ACC112 (cell line): ENCODE measurements at regions not wholly inside any gene's neighbourhood (a gene's known extent, or its start where the extent isn't known, plus 50 kb on each side); places are given as distances from the start of the nearest gene placed in this dataset.
"Not testable (repeated sequence)": the region's sequence is repeated elsewhere in the genome, so short reads cannot be mapped to it uniquely, and the experiment has no call there.

Source experiments
- H2AFZ ChIP-seq: fragments of 200-600 bp; sonication (generic); one replicate; pipeline ENCODE4 v1.6.0; 2017; ENCODE audit warnings: antibody characterized with exemption, low read length; ENCODE audit not compliant: unreplicated experiment
- H3K27ac ChIP-seq: fragments of 200-600 bp; sonication (generic); 2 replicates; pipeline ENCODE4 v1.5.1; 2014; ENCODE audit warnings: low read depth, mild to moderate bottlenecking, antibody characterized with exemption, low read length, moderate library complexity
- H3K27me3 ChIP-seq: fragments of 200-600 bp; sonication (generic); 2 replicates; pipeline ENCODE4 v1.6.1; 2014; ENCODE audit warnings: mild to moderate bottlenecking, antibody characterized with exemption, low read length, moderate library complexity, mixed read lengths; ENCODE audit not compliant: insufficient read depth
- H3K36me3 ChIP-seq: fragments of 200-600 bp; sonication (generic); 2 replicates; pipeline ENCODE4 v1.6.1; 2016; ENCODE audit warnings: mild to moderate bottlenecking, antibody characterized with exemption, low read length, moderate library complexity, mixed read lengths; ENCODE audit not compliant: insufficient read depth
- H3K4me1 ChIP-seq: fragments of 200-600 bp; sonication (generic); one replicate; pipeline ENCODE4 v1.6.1; 2016; ENCODE audit warnings: low read length, mixed read lengths; ENCODE audit not compliant: insufficient read depth, unreplicated experiment, control insufficient read depth
- H3K4me3 ChIP-seq: fragments of 200-600 bp; sonication (generic); 2 replicates; pipeline ENCODE4 v1.5.1; 2014; ENCODE audit warnings: mild to moderate bottlenecking, low read depth, low read length
- H3K79me2 ChIP-seq: fragments of 200-600 bp; sonication (generic); one replicate; pipeline ENCODE4 v1.6.0; 2016; ENCODE audit warnings: low read length; ENCODE audit not compliant: control insufficient read depth, unreplicated experiment, insufficient read depth

- Histone ChIP-seq H3K36me3 (0 out of 2 replicates have a peak, but pooled peaks cover 3% of the 10 kb centered on the region), H3K4me1 (no peaks in the 10 kb centered on the region), H3K4me3 (no peak overlapping the region), H3K27me3 (peaks cover 5% of the 10 kb centered on the region; the same call in 1 of the 2 replicates), H2AFZ (no peak overlapping the region), H3K27ac (no peak overlapping the region), H3K79me2 (no peaks in the 10 kb centered on the region)
Observed at GRCh38 chr10:3380406-3381050, 207.9 kb upstream of the PITRM1 start.

GRCh38 chr10:3376631-3377030 lies 204.0 kb upstream of the PITRM1 start:
- Histone ChIP-seq H3K4me3 (no peak overlapping the region), H2AFZ (no peak overlapping the region), H3K79me2 (no peaks in the 10 kb centered on the region), H3K27ac (no peak overlapping the region), H3K27me3 (peaks cover 5% of the 10 kb centered on the region), H3K4me1 (no peaks in the 10 kb centered on the region), H3K36me3 (no peaks in the 10 kb centered on the region)

GRCh38 chr10:3375505-3375904 lies 202.9 kb upstream of the PITRM1 start:
- H3K27ac ChIP-seq, result no peak overlapping the region
- no peaks in the 10 kb centered on the region for H3K4me1 ChIP-seq
- no peak overlapping the region for H2AFZ ChIP-seq
- peaks cover 5% of the 10 kb centered on the region for H3K27me3 ChIP-seq
- H3K36me3 ChIP-seq, result no peaks in the 10 kb centered on the region
- H3K4me3 ChIP-seq, result no peak overlapping the region
- H3K79me2 ChIP-seq, result no peaks in the 10 kb centered on the region

- H3K79me2 ChIP-seq, result no peaks in the 10 kb centered on the region
- peaks cover 5% of the 10 kb centered on the region for H3K27me3 ChIP-seq
- no peak overlapping the region for H3K4me3 ChIP-seq
- no peak overlapping the region for H3K27ac ChIP-seq
- H3K4me1 ChIP-seq, result no peaks in the 10 kb centered on the region
- H2AFZ ChIP-seq, result no peak overlapping the region
- H3K36me3 ChIP-seq, result no peaks in the 10 kb centered on the region
Observed at GRCh38 chr10:3374914-3375313, 202.3 kb upstream of the PITRM1 start.

- not testable (repeated sequence) for H3K36me3 ChIP-seq, H3K4me1 ChIP-seq, H3K27ac ChIP-seq
Observed at GRCh38 chr10:3373374-3374027, 200.9 kb upstream of the PITRM1 start.

GRCh38 chr10:3372281-3372680 lies 199.7 kb upstream of the PITRM1 start:
- no peak overlapping the region for H3K4me3 ChIP-seq

More at GRCh38 chr10:3373374-3374027, 200.9 kb upstream of the PITRM1 start:
- H3K79me2 ChIP-seq, H2AFZ ChIP-seq, H3K4me3 ChIP-seq, H3K27me3 ChIP-seq: not testable (repeated sequence)

GRCh38 chr10:3371624-3372023 lies 199.0 kb upstream of the PITRM1 start:
- H3K4me3 ChIP-seq, result not testable (repeated sequence)

More at GRCh38 chr10:3372281-3372680, 199.7 kb upstream of the PITRM1 start:
- Histone ChIP-seq H3K36me3 (no peaks in the 10 kb centered on the region), H3K27ac (no peak overlapping the region), H3K79me2 (no peaks in the 10 kb centered on the region), H3K27me3 (peaks cover 5% of the 10 kb centered on the region; the same call in 1 of the 2 replicates), H2AFZ (no peak overlapping the region), H3K4me1 (no peaks in the 10 kb centered on the region)

GRCh38 chr10:3366735-3367405 lies 194.3 kb upstream of the PITRM1 start:
- H2AFZ ChIP-seq, result no peak overlapping the region

More at GRCh38 chr10:3371624-3372023, 199.0 kb upstream of the PITRM1 start:
- H3K36me3 ChIP-seq, H2AFZ ChIP-seq, H3K4me1 ChIP-seq, H3K79me2 ChIP-seq, H3K27me3 ChIP-seq, H3K27ac ChIP-seq: not testable (repeated sequence)

GRCh38 chr10:3366043-3366442 lies 193.5 kb upstream of the PITRM1 start:
- Histone ChIP-seq H3K27ac (no peak overlapping the region), H2AFZ (no peak overlapping the region), H3K4me1 (no peaks in the 10 kb centered on the region), H3K4me3 (no peak overlapping the region), H3K79me2 (no peaks in the 10 kb centered on the region), H3K36me3 (no peaks in the 10 kb centered on the region), H3K27me3 (no peaks in the 10 kb centered on the region)

More at GRCh38 chr10:3366735-3367405, 194.3 kb upstream of the PITRM1 start:
- Histone ChIP-seq H3K79me2 (no peaks in the 10 kb centered on the region), H3K4me1 (no peaks in the 10 kb centered on the region), H3K36me3 (no peaks in the 10 kb centered on the region), H3K27ac (no peak overlapping the region), H3K4me3 (no peak overlapping the region), H3K27me3 (no peaks in the 10 kb centered on the region)

- no peaks in the 10 kb centered on the region for H3K79me2 ChIP-seq
- H3K36me3 ChIP-seq, result no peaks in the 10 kb centered on the region
- no peak overlapping the region for H3K4me3 ChIP-seq
- no peaks in the 10 kb centered on the region for H3K27me3 ChIP-seq
- no peak overlapping the region for H2AFZ ChIP-seq
- H3K4me1 ChIP-seq, result no peaks in the 10 kb centered on the region
- H3K27ac ChIP-seq, result no peak overlapping the region
Observed at GRCh38 chr10:3365630-3366029, 193.0 kb upstream of the PITRM1 start.
